Natural killer cell (primary cell): ENCODE measurements at regions not wholly inside any gene's neighbourhood (a gene's known extent, or its start where the extent isn't known, plus 50 kb on each side); places are given as distances from the start of the nearest gene placed in this dataset.

Experiments
- ATAC-seq, 3 donors: fragments of 150-1000 bp in 2 of 3; fragments of 200-7000 bp in 1 of 3; cut with Tn5 transposase; 1 replicate in 1 of 3; 2 replicates in 2 of 3; pipeline ENCODE4 v1.10.0; 2021; ENCODE audit warnings: mild to moderate bottlenecking in 2 of 3, moderate library complexity in 2 of 3
- DNase-seq, 2 donors: peaks; one replicate each; pipeline versions ENCODE4 v3.0.0 to v3.0.0-alpha.2; 2013 to 2021; ENCODE audit warnings: mixed read lengths in 1 of 2
- H3K27ac ChIP-seq: one replicate; pipeline ENCODE4 v1.5.1; 2013; ENCODE audit warnings: mild to moderate bottlenecking, low read length
- H3K27me3 ChIP-seq: one replicate; pipeline ENCODE4 v1.6.1; 2013; ENCODE audit warnings: low read length; ENCODE audit not compliant: control insufficient read depth, insufficient read depth
- H3K36me3 ChIP-seq: one replicate; pipeline ENCODE4 v1.6.1; 2013; ENCODE audit warnings: low read length; ENCODE audit not compliant: control insufficient read depth, insufficient read depth
- H3K4me1 ChIP-seq: one replicate; pipeline ENCODE4 v1.6.1; 2013; ENCODE audit warnings: low read length; ENCODE audit not compliant: control insufficient read depth, insufficient read depth
- H3K4me3 ChIP-seq: one replicate; pipeline ENCODE4 v1.5.1; 2013; ENCODE audit warnings: low read length
- H3K9me3 ChIP-seq: one replicate; pipeline ENCODE4 v1.6.1; 2013; ENCODE audit warnings: low read length; ENCODE audit not compliant: control insufficient read depth, insufficient read depth
- H3K27ac Mint-ChIP-seq, 2 donors: one replicate each; pipeline ENCODE4 v1.8.0; 2022; ENCODE audit warnings: mild to moderate bottlenecking in 2 of 2, mixed read lengths in 2 of 2, moderate library complexity in 1 of 2
- H3K27me3 Mint-ChIP-seq, 2 donors: one replicate each; pipeline ENCODE4 v1.8.0; 2022; ENCODE audit warnings: low read depth in 2 of 2, mixed read lengths in 2 of 2
- H3K36me3 Mint-ChIP-seq: one replicate; pipeline ENCODE4 v1.8.0; 2022; ENCODE audit warnings: mixed read lengths
- H3K4me1 Mint-ChIP-seq, 2 donors: one replicate each; pipeline ENCODE4 v1.8.0; 2022; ENCODE audit warnings: mixed read lengths in 2 of 2
- H3K4me3 Mint-ChIP-seq: one replicate; pipeline ENCODE4 v1.8.0; 2022; ENCODE audit warnings: mild to moderate bottlenecking, moderate library complexity, mixed read lengths
- H3K9me3 Mint-ChIP-seq, 2 donors: one replicate each; pipeline ENCODE4 v1.8.0; 2022; ENCODE audit warnings: mixed read lengths in 2 of 2
- WGBS: methylation state at CpG from one replicate; pipeline ENCODE4 v1.1.7; 2013; ENCODE audit warnings: missing lambda C conversion rate; ENCODE audit not compliant: insufficient coverage; 5-methylcytosine and 5-hydroxymethylcytosine counted together
- intact Hi-C: fragments of 100-400 bp; cut with micrococcal nuclease; formaldehyde crosslinking; loops from one replicate; pipeline ENCODE4 v1.14.2; 2022
- TF ChIP-seq, protein P1 (sequence below): fragments of 200-600 bp; IDR thresholded peaks from one replicate; pipeline ENCODE4 v1.8.0; 2022; ENCODE audit warnings: antibody characterized with exemption

GRCh38 chr17:33944412-33944811 lies 310.7 kb upstream of the CCL2 start:
- H3K36me3 Mint-ChIP-seq = no peaks in the 10 kb centered on the region
- no peak overlapping the region for H3K27ac Mint-ChIP-seq
- TF ChIP-seq, protein P1, sequence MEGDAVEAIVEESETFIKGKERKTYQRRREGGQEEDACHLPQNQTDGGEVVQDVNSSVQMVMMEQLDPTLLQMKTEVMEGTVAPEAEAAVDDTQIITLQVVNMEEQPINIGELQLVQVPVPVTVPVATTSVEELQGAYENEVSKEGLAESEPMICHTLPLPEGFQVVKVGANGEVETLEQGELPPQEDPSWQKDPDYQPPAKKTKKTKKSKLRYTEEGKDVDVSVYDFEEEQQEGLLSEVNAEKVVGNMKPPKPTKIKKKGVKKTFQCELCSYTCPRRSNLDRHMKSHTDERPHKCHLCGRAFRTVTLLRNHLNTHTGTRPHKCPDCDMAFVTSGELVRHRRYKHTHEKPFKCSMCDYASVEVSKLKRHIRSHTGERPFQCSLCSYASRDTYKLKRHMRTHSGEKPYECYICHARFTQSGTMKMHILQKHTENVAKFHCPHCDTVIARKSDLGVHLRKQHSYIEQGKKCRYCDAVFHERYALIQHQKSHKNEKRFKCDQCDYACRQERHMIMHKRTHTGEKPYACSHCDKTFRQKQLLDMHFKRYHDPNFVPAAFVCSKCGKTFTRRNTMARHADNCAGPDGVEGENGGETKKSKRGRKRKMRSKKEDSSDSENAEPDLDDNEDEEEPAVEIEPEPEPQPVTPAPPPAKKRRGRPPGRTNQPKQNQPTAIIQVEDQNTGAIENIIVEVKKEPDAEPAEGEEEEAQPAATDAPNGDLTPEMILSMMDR = no peak
- H3K27me3 Mint-ChIP-seq = peaks cover 7 to 16% of the 10 kb centered on the region in 2 donors
- H3K4me3 Mint-ChIP-seq = no peak overlapping the region
- no peaks in the 10 kb centered on the region for H3K4me1 ChIP-seq
- H3K27ac ChIP-seq = no peak overlapping the region
- H3K27me3 ChIP-seq = no peaks in the 10 kb centered on the region
- no peak for ATAC-seq
- 77% methylated on average over 4 of the region's 4 CpGs for WGBS
- H3K9me3 ChIP-seq = no peaks in the 10 kb centered on the region
- no peaks in the 10 kb centered on the region for H3K36me3 ChIP-seq
- H3K4me1 Mint-ChIP-seq = no peaks in the 10 kb centered on the region
- no peak for DNase-seq
- H3K4me3 ChIP-seq = no peak overlapping the region
- intact Hi-C loops = no loop called here
- no peaks in the 10 kb centered on the region for H3K9me3 Mint-ChIP-seq

DNA sequence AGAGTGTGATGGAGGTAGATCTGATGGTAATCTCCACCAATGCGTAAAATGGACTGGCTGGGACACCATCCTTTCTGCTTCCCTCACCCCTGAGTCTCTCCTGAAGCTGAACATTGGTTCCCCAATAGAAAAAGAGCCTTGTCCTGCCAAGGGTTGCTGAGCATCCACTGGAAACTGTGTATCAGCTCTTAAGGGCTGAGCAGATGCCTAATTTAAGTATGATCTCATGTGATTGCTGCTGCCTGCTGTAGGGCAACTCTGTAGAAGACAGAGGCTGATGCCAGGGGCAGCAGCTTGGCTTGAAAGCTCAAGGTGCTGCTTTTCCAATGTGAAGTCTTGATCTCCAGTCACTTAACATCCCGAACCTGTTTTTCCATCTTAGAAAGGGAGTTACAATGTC lies 310.3 kb upstream of the CCL2 start:
- Histone ChIP-seq H3K27me3 (no peaks in the 10 kb centered on the region), H3K4me3 (no peak overlapping the region), H3K9me3 (no peaks in the 10 kb centered on the region), H3K27ac (no peak overlapping the region), H3K36me3 (no peaks in the 10 kb centered on the region), H3K4me1 (no peaks in the 10 kb centered on the region)
- intact Hi-C loops = no loop called here
- TF ChIP-seq, protein P1 = no peak
- WGBS = 71% methylated on average over 2 of the region's 2 CpGs
- H3K4me1 Mint-ChIP-seq = no peaks in the 10 kb centered on the region
- ATAC-seq = no peak
- no peak for DNase-seq
- no peaks in the 10 kb centered on the region for H3K36me3 Mint-ChIP-seq
- no peaks in the 10 kb centered on the region for H3K9me3 Mint-ChIP-seq
- H3K27ac Mint-ChIP-seq = no peak overlapping the region
- H3K27me3 Mint-ChIP-seq = peaks cover 7 to 16% of the 10 kb centered on the region in 2 donors
- no peak overlapping the region for H3K4me3 Mint-ChIP-seq

DNA sequence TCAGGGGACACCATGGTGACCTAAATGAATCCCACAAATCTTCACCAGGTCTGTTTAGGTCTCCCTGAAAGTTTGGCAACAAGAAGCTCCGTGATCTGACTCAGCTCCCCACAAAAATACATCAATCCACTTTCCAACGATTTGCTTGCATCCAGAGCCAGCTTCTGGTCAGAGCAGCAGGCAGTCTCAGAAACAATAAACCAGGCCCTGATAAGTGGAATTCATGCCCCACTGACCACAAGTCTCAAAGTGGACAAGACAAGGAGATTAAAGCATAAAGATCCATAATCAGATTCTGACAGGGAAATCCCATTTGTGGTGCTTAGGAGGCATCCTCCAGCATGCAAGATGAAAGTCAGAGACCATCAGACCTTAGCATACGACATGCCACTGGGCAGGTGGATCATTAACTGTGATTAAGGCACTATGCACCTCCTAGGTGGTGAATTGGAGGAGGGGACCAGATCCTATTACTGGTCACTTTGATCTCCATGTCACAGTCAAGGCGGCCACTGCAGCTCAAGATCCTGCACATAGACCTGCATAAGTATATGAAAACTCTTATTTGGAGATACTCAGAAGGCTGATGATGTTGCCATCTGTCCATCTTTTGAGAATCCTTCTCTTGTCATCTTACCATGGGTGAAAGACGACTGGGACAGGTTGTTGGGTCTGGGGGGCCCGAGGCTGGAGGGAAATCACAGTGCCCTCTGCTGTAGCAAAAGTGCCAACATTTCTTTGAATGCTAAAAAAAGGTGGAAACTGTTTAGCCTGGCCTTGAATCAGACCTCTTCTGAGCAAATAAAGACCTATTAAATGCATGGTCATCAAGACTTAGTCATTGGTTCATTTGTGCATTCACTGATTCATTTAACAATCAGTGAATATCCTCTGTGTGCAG lies 309.2 kb upstream of the CCL2 start:
- intact Hi-C loops = no loop called here

More for the DNA sequence above, 309.2 kb upstream of the CCL2 start:
- 70% methylated on average over 6 of the region's 6 CpGs for WGBS
- no peak overlapping the region for H3K27ac ChIP-seq
- DNase-seq = no peak
- Mint-ChIP-seq H3K36me3 (no peaks in the 10 kb centered on the region), H3K27me3 (peaks cover 7 to 14% of the 10 kb centered on the region in 2 donors), H3K27ac (no peak overlapping the region), H3K4me1 (no peaks in the 10 kb centered on the region), H3K9me3 (no peaks in the 10 kb centered on the region), H3K4me3 (no peak overlapping the region)
- H3K9me3 ChIP-seq = no peaks in the 10 kb centered on the region
- H3K36me3 ChIP-seq = no peaks in the 10 kb centered on the region
- H3K27me3 ChIP-seq = no peaks in the 10 kb centered on the region
- H3K4me3 ChIP-seq = no peak overlapping the region
- TF ChIP-seq, protein P1 = no peak
- H3K4me1 ChIP-seq = no peaks in the 10 kb centered on the region
- ATAC-seq = no peak
